ENCODE measurements at regions not wholly inside any gene's neighbourhood (a gene's known extent, or its start where the extent isn't known, plus 50 kb on each side); places are given as distances from the start of the nearest gene placed in this dataset.

GRCh38 chr6:144805049-144805448, 519.9 kb downstream of the UTRN start:
- TF ChIP-seq, protein P1, sequence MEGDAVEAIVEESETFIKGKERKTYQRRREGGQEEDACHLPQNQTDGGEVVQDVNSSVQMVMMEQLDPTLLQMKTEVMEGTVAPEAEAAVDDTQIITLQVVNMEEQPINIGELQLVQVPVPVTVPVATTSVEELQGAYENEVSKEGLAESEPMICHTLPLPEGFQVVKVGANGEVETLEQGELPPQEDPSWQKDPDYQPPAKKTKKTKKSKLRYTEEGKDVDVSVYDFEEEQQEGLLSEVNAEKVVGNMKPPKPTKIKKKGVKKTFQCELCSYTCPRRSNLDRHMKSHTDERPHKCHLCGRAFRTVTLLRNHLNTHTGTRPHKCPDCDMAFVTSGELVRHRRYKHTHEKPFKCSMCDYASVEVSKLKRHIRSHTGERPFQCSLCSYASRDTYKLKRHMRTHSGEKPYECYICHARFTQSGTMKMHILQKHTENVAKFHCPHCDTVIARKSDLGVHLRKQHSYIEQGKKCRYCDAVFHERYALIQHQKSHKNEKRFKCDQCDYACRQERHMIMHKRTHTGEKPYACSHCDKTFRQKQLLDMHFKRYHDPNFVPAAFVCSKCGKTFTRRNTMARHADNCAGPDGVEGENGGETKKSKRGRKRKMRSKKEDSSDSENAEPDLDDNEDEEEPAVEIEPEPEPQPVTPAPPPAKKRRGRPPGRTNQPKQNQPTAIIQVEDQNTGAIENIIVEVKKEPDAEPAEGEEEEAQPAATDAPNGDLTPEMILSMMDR (IDR thresholded peaks at IDR 0.05) = no peak
- no peak for TF ChIP-seq POLR2A (IDR thresholded peaks at IDR 0.05)

All from gastroesophageal sphincter (tissue), 3 donors.